H54 (cell line): ENCODE measurements at regions not wholly inside any gene's neighbourhood (a gene's known extent, or its start where the extent isn't known, plus 50 kb on each side); places are given as distances from the start of the nearest gene placed in this dataset.
"Not testable (repeated sequence)": the region's sequence is repeated elsewhere in the genome, so short reads cannot be mapped to it uniquely, and the experiment has no call there.

ENCODE experiments used
- DNase-seq: peaks from one replicate; pipeline ENCODE4 v3.0.0; 2011; ENCODE audit warnings: low spot score, mixed read lengths; ENCODE audit not compliant: insufficient read length
- FAIRE-seq: peaks from 3 replicates; lab custom pipeline; 2011; peaks lifted over from hg19 to GRCh38; lab: Jason Lieb, UNC
- POLR2A ChIP-seq: IDR thresholded peaks from 2 replicates; pipeline ENCODE4 v1.6.1; 2011; ENCODE audit warnings: low read depth, mild to moderate bottlenecking, low read length

- FAIRE-seq (no peak), DNase-seq (no peak)
- TF ChIP-seq POLR2A: no peak
Measured at GRCh38 chr7:19957664-19958063, 184.2 kb upstream of the TMEM196 start.

GRCh38 chr7:19954166-19954565 lies 180.7 kb upstream of the TMEM196 start:
- DNase-seq, FAIRE-seq: not testable (repeated sequence)

GRCh38 chr7:19953411-19953810 lies 180.0 kb upstream of the TMEM196 start:
- not testable (repeated sequence) for DNase-seq, FAIRE-seq

- DNase-seq (no peak), FAIRE-seq (no peak)
- no peak for TF ChIP-seq POLR2A
Measured at GRCh38 chr7:19948160-19948559, 174.7 kb upstream of the TMEM196 start.

- no peak for TF ChIP-seq POLR2A
- DNase-seq: no peak
- peak; percentile 27 for FAIRE-seq
Measured at GRCh38 chr7:19944363-19945120, 171.1 kb upstream of the TMEM196 start.

GRCh38 chr7:19939746-19940145 lies 166.3 kb upstream of the TMEM196 start:
- FAIRE-seq: peak; percentile 99
- DNase-seq: peak; percentile 55

GRCh38 chr7:19932549-19933249 lies 159.3 kb upstream of the TMEM196 start:
- no peak for TF ChIP-seq POLR2A
- FAIRE-seq: no peak
- no peak for DNase-seq

More at GRCh38 chr7:19939746-19940145, 166.3 kb upstream of the TMEM196 start:
- no peak for TF ChIP-seq POLR2A

- FAIRE-seq: peak; percentile 67
- TF ChIP-seq POLR2A: no peak
- no peak for DNase-seq
Measured at GRCh38 chr7:19930851-19931250, 157.4 kb upstream of the TMEM196 start.

GRCh38 chr7:19930051-19930450 lies 156.6 kb upstream of the TMEM196 start:
- peak; percentile 26 for DNase-seq
- no peak for TF ChIP-seq POLR2A
- FAIRE-seq: peak; percentile 65

- DNase-seq: no peak
- TF ChIP-seq POLR2A: no peak
- FAIRE-seq: peak; percentile 94
Measured at GRCh38 chr7:19928247-19928646, 154.8 kb upstream of the TMEM196 start.

GRCh38 chr7:19920705-19921104 lies 147.3 kb upstream of the TMEM196 start:
- FAIRE-seq: peak; percentile 41
- TF ChIP-seq POLR2A: no peak
- DNase-seq: no peak

- no peak for TF ChIP-seq POLR2A
- FAIRE-seq: peak; percentile 71
- DNase-seq: no peak
Measured at GRCh38 chr7:19920166-19920565, 146.7 kb upstream of the TMEM196 start.

- FAIRE-seq: peak; percentile 38
- no peak for DNase-seq
- TF ChIP-seq POLR2A: no peak
Measured at GRCh38 chr7:19919261-19920095, 146.1 kb upstream of the TMEM196 start.

GRCh38 chr7:19916046-19916445 lies 142.6 kb upstream of the TMEM196 start:
- FAIRE-seq (peak; percentile 98), DNase-seq (no peak)
- no peak for TF ChIP-seq POLR2A

- no peak for FAIRE-seq
- TF ChIP-seq POLR2A: no peak
- no peak for DNase-seq
Measured at GRCh38 chr7:19915596-19915995, 142.2 kb upstream of the TMEM196 start.
